CD8-positive, alpha-beta memory T cell (primary cell): ENCODE measurements at regions not wholly inside any gene's neighbourhood (a gene's known extent, or its start where the extent isn't known, plus 50 kb on each side); places are given as distances from the start of the nearest gene placed in this dataset.

Experiments
- CTCF ChIA-PET: fragments of 350-600 bp; sonication (Branson Sonifier 250); formaldehyde crosslinking; loops from one replicate; lab custom pipeline; 2021; ENCODE audit warnings: antibody characterized with exemption; lab: Charles Lee
- POLR2A ChIA-PET: fragments of 350-600 bp; sonication (Branson Sonifier 250); formaldehyde crosslinking; loops from one replicate; lab custom pipeline; 2021; ENCODE audit warnings: antibody characterized with exemption; lab: Charles Lee
- DNase-seq, 5 donors: peaks; one replicate each; pipeline versions ENCODE4 v3.0.0 to v3.0.0-alpha.2; 2020 to 2022; ENCODE audit warnings: mixed read lengths in 1 of 5
- H3K27ac ChIP-seq: one replicate; pipeline ENCODE4 v1.7.0; 2013; ENCODE audit warnings: low read depth, mild to moderate bottlenecking, low read length, moderate library complexity
- H3K27me3 ChIP-seq: 2 replicates; pipeline ENCODE4 v1.7.0; 2013; ENCODE audit warnings: low read length, mild to moderate bottlenecking; ENCODE audit not compliant: insufficient read depth, poor library complexity, severe bottlenecking
- H3K36me3 ChIP-seq: 2 replicates; pipeline ENCODE4 v1.7.0; 2013; ENCODE audit warnings: mild to moderate bottlenecking, low read length, moderate library complexity; ENCODE audit not compliant: insufficient read depth
- H3K4me1 ChIP-seq: 2 replicates; pipeline ENCODE4 v1.7.0; 2013; ENCODE audit warnings: mild to moderate bottlenecking, low read length, moderate library complexity; ENCODE audit not compliant: insufficient read depth
- H3K4me3 ChIP-seq: 2 replicates; pipeline ENCODE4 v1.7.0; 2013; ENCODE audit warnings: mild to moderate bottlenecking, low read length
- H3K9me3 ChIP-seq: 2 replicates; pipeline ENCODE4 v1.7.0; 2013; ENCODE audit warnings: mild to moderate bottlenecking, low read length
- H3K27ac Mint-ChIP-seq, 8 donors: one replicate each; pipeline ENCODE4 v1.8.0; 2020 to 2021; ENCODE audit warnings: mixed read lengths in 8 of 8, mild to moderate bottlenecking in 6 of 8, inconsistent platforms in 3 of 8, moderate library complexity in 3 of 8
- H3K27me3 Mint-ChIP-seq, 2 donors: one replicate each; pipeline ENCODE4 v1.8.0; 2020 to 2021; ENCODE audit warnings: mixed read lengths in 2 of 2, mild to moderate bottlenecking in 1 of 2, moderate library complexity in 1 of 2
- H3K36me3 Mint-ChIP-seq, 3 donors: one replicate each; pipeline ENCODE4 v1.8.0; 2020 to 2021; ENCODE audit warnings: mixed read lengths in 3 of 3, inconsistent platforms in 1 of 3, mild to moderate bottlenecking in 1 of 3
- H3K4me1 Mint-ChIP-seq, 3 donors: one replicate each; pipeline ENCODE4 v1.8.0; 2020 to 2021; ENCODE audit warnings: mixed read lengths in 3 of 3, inconsistent platforms in 1 of 3, mild to moderate bottlenecking in 1 of 3
- H3K4me3 Mint-ChIP-seq, 7 donors: one replicate each; pipeline ENCODE4 v1.8.0; 2020 to 2021; ENCODE audit warnings: mixed read lengths in 7 of 7, mild to moderate bottlenecking in 6 of 7, moderate library complexity in 4 of 7, inconsistent platforms in 2 of 7
- H3K9me3 Mint-ChIP-seq, 5 donors: one replicate each; pipeline ENCODE4 v1.8.0; 2020 to 2022; ENCODE audit warnings: mixed read lengths in 5 of 5, mild to moderate bottlenecking in 3 of 5, moderate library complexity in 2 of 5, inconsistent platforms in 1 of 5

GRCh38 chr7:136045992-136046391 lies 68.8 kb upstream of the MTPN start:
- Mint-ChIP-seq H3K27me3 (peaks cover 0 to 1% of the 10 kb centered on the region in 2 donors), H3K9me3 (peaks cover 0 to 6% (median 2%) of the 10 kb centered on the region in 5 donors), H3K36me3 (peaks cover 26 to 74% (median 30%) of the 10 kb centered on the region in 3 donors), H3K4me1 (no peaks in the 10 kb centered on the region), H3K4me3 (no peak overlapping the region), H3K27ac (no peak overlapping the region)
- ChIA-PET POLR2A (no interaction called here), CTCF (no interaction called here)
- Histone ChIP-seq H3K9me3 (no peaks in the 10 kb centered on the region), H3K4me3 (no peak overlapping the region), H3K27me3 (no peaks in the 10 kb centered on the region), H3K4me1 (no peaks in the 10 kb centered on the region), H3K27ac (no peak overlapping the region), H3K36me3 (no peaks in the 10 kb centered on the region)
- DNase-seq: no peak

- CTCF ChIA-PET: no interaction called here
- Histone ChIP-seq H3K27ac (no peak overlapping the region), H3K4me1 (no peaks in the 10 kb centered on the region), H3K4me3 (no peak overlapping the region), H3K9me3 (no peaks in the 10 kb centered on the region), H3K27me3 (no peaks in the 10 kb centered on the region), H3K36me3 (no peaks in the 10 kb centered on the region)
- Mint-ChIP-seq H3K27me3 (peaks cover 0 to 1% of the 10 kb centered on the region in 2 donors), H3K4me3 (no peak overlapping the region), H3K4me1 (no peaks in the 10 kb centered on the region), H3K9me3 (peaks cover 0 to 6% (median 2%) of the 10 kb centered on the region in 5 donors), H3K27ac (no peak overlapping the region), H3K36me3 (peaks cover 26 to 67% (median 27%) of the 10 kb centered on the region in 3 donors)
- POLR2A ChIA-PET: no interaction called here
- no peak for DNase-seq
These were observed 68.0 kb upstream of the MTPN start for GRCh38 chr7:136045181-136045580.

- H3K36me3 Mint-ChIP-seq: peaks cover 6 to 24% (median 12%) of the 10 kb centered on the region in 3 donors
- Histone ChIP-seq H3K4me1 (no peaks in the 10 kb centered on the region), H3K36me3 (no peaks in the 10 kb centered on the region), H3K27me3 (no peaks in the 10 kb centered on the region), H3K27ac (no peak overlapping the region), H3K9me3 (no peaks in the 10 kb centered on the region), H3K4me3 (no peak overlapping the region)
- no peaks in the 10 kb centered on the region for H3K4me1 Mint-ChIP-seq
- H3K9me3 Mint-ChIP-seq: peaks cover 0 to 2% (median 0%) of the 10 kb centered on the region in 5 donors
- no peak overlapping the region for H3K4me3 Mint-ChIP-seq
- no peak for DNase-seq
- peak overlapping the region in 1 of 8 donors; percentile 27 for H3K27ac Mint-ChIP-seq
- ChIA-PET CTCF (no interaction called here), POLR2A (no interaction called here)
- peaks cover 0 to 2% of the 10 kb centered on the region in 2 donors for H3K27me3 Mint-ChIP-seq
These were observed 62.6 kb upstream of the MTPN start for GRCh38 chr7:136039577-136040345.

- Mint-ChIP-seq H3K36me3 (peaks cover 2 to 11% (median 3%) of the 10 kb centered on the region in 3 donors), H3K27me3 (peaks cover 0 to 2% of the 10 kb centered on the region in 2 donors), H3K4me3 (no peak overlapping the region), H3K9me3 (peaks cover 0 to 2% (median 0%) of the 10 kb centered on the region in 5 donors), H3K27ac (no peak overlapping the region), H3K4me1 (peaks cover 0 to 2% (median 0%) of the 10 kb centered on the region in 3 donors)
- ChIA-PET CTCF (no interaction called here), POLR2A (no interaction called here)
- H3K4me1 ChIP-seq: no peaks in the 10 kb centered on the region
- no peaks in the 10 kb centered on the region for H3K36me3 ChIP-seq
- no peak overlapping the region for H3K27ac ChIP-seq
- H3K4me3 ChIP-seq: no peak overlapping the region
- no peak for DNase-seq
- H3K9me3 ChIP-seq: no peaks in the 10 kb centered on the region
- H3K27me3 ChIP-seq: no peaks in the 10 kb centered on the region
These were observed 59.2 kb upstream of the MTPN start for GRCh38 chr7:136036336-136036735.

GRCh38 chr7:136034132-136034531 lies 57.0 kb upstream of the MTPN start:
- Histone ChIP-seq H3K4me1 (no peaks in the 10 kb centered on the region), H3K9me3 (no peaks in the 10 kb centered on the region), H3K4me3 (no peak overlapping the region), H3K36me3 (no peaks in the 10 kb centered on the region), H3K27me3 (no peaks in the 10 kb centered on the region), H3K27ac (no peak overlapping the region)
- peak overlapping the region in 1 of 8 donors; percentile 59 for H3K27ac Mint-ChIP-seq
- POLR2A ChIA-PET: no interaction called here
- no peak for DNase-seq
- H3K9me3 Mint-ChIP-seq: no peaks in the 10 kb centered on the region
- H3K4me1 Mint-ChIP-seq: peaks cover 0 to 8% (median 0%) of the 10 kb centered on the region in 3 donors
- no peak overlapping the region for H3K4me3 Mint-ChIP-seq
- peaks cover 0 to 2% of the 10 kb centered on the region in 2 donors for H3K27me3 Mint-ChIP-seq
- CTCF ChIA-PET: interaction anchor here (1.1 kb wide), 1 partner anchor 8 kb away, joined by 3 read pairs; no protein-coding TSS in a partner anchor
- peaks cover 2 to 14% (median 8%) of the 10 kb centered on the region in 3 donors for H3K36me3 Mint-ChIP-seq

- ChIA-PET CTCF (no interaction called here), POLR2A (no interaction called here)
- H3K27ac ChIP-seq: no peak overlapping the region
- no peaks in the 10 kb centered on the region for H3K4me1 ChIP-seq
- no peaks in the 10 kb centered on the region for H3K36me3 ChIP-seq
- Mint-ChIP-seq H3K4me3 (peak overlapping the region in 1 of 7 donors; percentile 27), H3K27ac (no peak overlapping the region), H3K27me3 (peaks cover 0 to 2% of the 10 kb centered on the region in 2 donors), H3K9me3 (no peaks in the 10 kb centered on the region), H3K4me1 (peaks cover 0 to 8% (median 0%) of the 10 kb centered on the region in 3 donors), H3K36me3 (peaks cover 2 to 14% (median 8%) of the 10 kb centered on the region in 3 donors)
- no peaks in the 10 kb centered on the region for H3K9me3 ChIP-seq
- H3K4me3 ChIP-seq: no peak overlapping the region
- no peaks in the 10 kb centered on the region for H3K27me3 ChIP-seq
- DNase-seq: no peak
These were observed 56.4 kb upstream of the MTPN start for GRCh38 chr7:136033413-136034031.

- H3K27ac ChIP-seq: no peak overlapping the region
- H3K36me3 ChIP-seq: no peaks in the 10 kb centered on the region
- CTCF ChIA-PET: no interaction called here
- no peak overlapping the region for H3K27ac Mint-ChIP-seq
- no peaks in the 10 kb centered on the region for H3K4me1 ChIP-seq
- H3K9me3 Mint-ChIP-seq: no peaks in the 10 kb centered on the region
- peaks cover 0 to 8% (median 0%) of the 10 kb centered on the region in 3 donors for H3K4me1 Mint-ChIP-seq
- H3K27me3 Mint-ChIP-seq: no peaks in the 10 kb centered on the region
- no peaks in the 10 kb centered on the region for H3K9me3 ChIP-seq
- POLR2A ChIA-PET: no interaction called here
- H3K4me3 ChIP-seq: no peak overlapping the region
- no peak for DNase-seq
- H3K27me3 ChIP-seq: no peaks in the 10 kb centered on the region
- H3K36me3 Mint-ChIP-seq: peaks cover 14 to 21% (median 18%) of the 10 kb centered on the region in 3 donors
- no peak overlapping the region for H3K4me3 Mint-ChIP-seq
These were observed 53.7 kb upstream of the MTPN start for GRCh38 chr7:136030867-136031318.

- Histone ChIP-seq H3K27ac (no peak overlapping the region), H3K4me3 (no peak overlapping the region), H3K9me3 (no peaks in the 10 kb centered on the region), H3K4me1 (no peaks in the 10 kb centered on the region), H3K36me3 (no peaks in the 10 kb centered on the region), H3K27me3 (no peaks in the 10 kb centered on the region)
- Mint-ChIP-seq H3K36me3 (peaks cover 14 to 21% (median 18%) of the 10 kb centered on the region in 3 donors), H3K27ac (no peak overlapping the region), H3K4me1 (peaks cover 0 to 8% (median 0%) of the 10 kb centered on the region in 3 donors), H3K27me3 (no peaks in the 10 kb centered on the region), H3K4me3 (no peak overlapping the region), H3K9me3 (no peaks in the 10 kb centered on the region)
- ChIA-PET POLR2A (no interaction called here), CTCF (no interaction called here)
- no peak for DNase-seq
These were observed 53.2 kb upstream of the MTPN start for GRCh38 chr7:136030330-136030729.
